Karpas-422 (cell line): ENCODE measurements at regions not wholly inside any gene's neighbourhood (a gene's known extent, or its start where the extent isn't known, plus 50 kb on each side); places are given as distances from the start of the nearest gene placed in this dataset.

ENCODE experiments used
- DNase-seq: peaks from one replicate; pipeline ENCODE4 v3.0.0-alpha.2; 2015
- H2AFZ ChIP-seq: fragments of 200-600 bp; sonication (generic); 2 replicates; pipeline ENCODE4 v1.6.1; 2014; ENCODE audit warnings: antibody characterized with exemption, low read length, mixed read lengths
- H3K27ac ChIP-seq: fragments of 200-600 bp; sonication (generic); 2 replicates; pipeline ENCODE4 v1.5.1; 2014; ENCODE audit warnings: mild to moderate bottlenecking, low read length, moderate library complexity
- H3K27me3 ChIP-seq: fragments of 200-600 bp; sonication (generic); 2 replicates; pipeline ENCODE4 v1.6.1; 2014; ENCODE audit warnings: low read length, mixed read lengths
- H3K36me3 ChIP-seq: fragments of 200-600 bp; sonication (generic); 2 replicates; pipeline ENCODE4 v1.6.1; 2014; ENCODE audit warnings: low read length, mixed read lengths; ENCODE audit not compliant: insufficient read depth
- H3K4me1 ChIP-seq: fragments of 200-600 bp; sonication (generic); 2 replicates; pipeline ENCODE4 v1.6.1; 2014; ENCODE audit warnings: mild to moderate bottlenecking, low read length, mixed read lengths
- H3K4me2 ChIP-seq: fragments of 200-600 bp; sonication (generic); 2 replicates; pipeline ENCODE4 v1.6.1; 2014; ENCODE audit warnings: low read length, low read depth, mild to moderate bottlenecking; ENCODE audit not compliant: poor library complexity, severe bottlenecking
- H3K4me3 ChIP-seq: fragments of 200-600 bp; sonication (generic); 2 replicates; pipeline ENCODE4 v1.5.1; 2014; ENCODE audit warnings: mild to moderate bottlenecking, antibody characterized with exemption, low read length, mixed read lengths
- H3K79me2 ChIP-seq: fragments of 200-600 bp; sonication (generic); 2 replicates; pipeline ENCODE4 v1.6.1; 2014; ENCODE audit warnings: mild to moderate bottlenecking, low read length, mixed read lengths
- H3K9ac ChIP-seq: fragments of 200-600 bp; sonication (generic); 2 replicates; pipeline ENCODE4 v1.6.0; 2014; ENCODE audit warnings: low read length
- H3K9me2 ChIP-seq: fragments of 200-600 bp; sonication (generic), shearing (Covaris generic); replicated peaks from 2 replicates; pipeline ENCODE4 v1.6.0; 2014; ENCODE audit warnings: mild to moderate bottlenecking, low read length, moderate library complexity; ENCODE audit not compliant: insufficient read depth
- H3K9me3 ChIP-seq: fragments of 300-700, 200-600 bp; sonication (generic); 2 replicates; pipeline ENCODE4 v1.6.1; 2014; ENCODE audit warnings: low read length, mixed read lengths
- H4K20me1 ChIP-seq: fragments of 200-600 bp; sonication (generic); 2 replicates; pipeline ENCODE4 v1.6.1; 2014; ENCODE audit warnings: mild to moderate bottlenecking, antibody characterized with exemption, low read length, low read depth; ENCODE audit not compliant: insufficient read depth

- no peaks in the 10 kb centered on the region for H3K4me1 ChIP-seq
- H4K20me1 ChIP-seq = no peaks in the 10 kb centered on the region
- no peak for DNase-seq
- H3K9me3 ChIP-seq = 0 out of 2 replicates have a peak, but pooled peaks cover under 1% of the 10 kb centered on the region
- no peak overlapping the region for H3K4me3 ChIP-seq
- H3K36me3 ChIP-seq = no peaks in the 10 kb centered on the region
- no peak overlapping the region for H3K9ac ChIP-seq
- no peak overlapping the region for H3K27ac ChIP-seq
- H3K27me3 ChIP-seq = no peaks in the 10 kb centered on the region
- no peaks in the 10 kb centered on the region for H3K79me2 ChIP-seq
- no peaks in the 10 kb centered on the region for H3K9me2 ChIP-seq
- H3K4me2 ChIP-seq = no peak overlapping the region
- H2AFZ ChIP-seq = no peak overlapping the region
These were observed 73.0 kb downstream of the RTL6 start for GRCh38 chr22:44424867-44425693.

DNA sequence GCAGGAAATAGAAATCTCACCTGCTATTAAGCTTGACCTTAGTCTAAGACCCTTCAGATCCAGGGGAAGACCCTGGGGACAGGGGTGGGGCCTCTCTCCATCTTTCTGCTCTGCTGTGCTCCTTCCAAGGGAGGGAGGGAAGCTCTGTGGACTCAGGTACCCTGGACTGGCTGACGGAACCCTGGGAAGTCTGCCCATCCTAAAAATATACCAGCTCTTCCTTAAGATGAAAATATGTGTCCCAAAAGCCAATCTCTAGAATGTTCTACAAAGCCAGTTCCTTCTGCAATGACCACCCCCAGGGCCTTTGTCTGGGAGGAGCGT lies 73.7 kb downstream of the RTL6 start:
- H2AFZ ChIP-seq = no peak overlapping the region
- DNase-seq = no peak

GRCh38 chr22:44423556-44424358 lies 74.3 kb downstream of the RTL6 start:
- H4K20me1 ChIP-seq = no peaks in the 10 kb centered on the region
- DNase-seq = no peak
- no peaks in the 10 kb centered on the region for H3K79me2 ChIP-seq
- H3K36me3 ChIP-seq = no peaks in the 10 kb centered on the region
- H3K4me3 ChIP-seq = no peak overlapping the region
- H3K27ac ChIP-seq = no peak overlapping the region
- H3K27me3 ChIP-seq = 0 out of 2 replicates have a peak, but pooled peaks cover 1% of the 10 kb centered on the region
- no peaks in the 10 kb centered on the region for H3K4me1 ChIP-seq
- no peak overlapping the region for H3K4me2 ChIP-seq
- H3K9ac ChIP-seq = no peak overlapping the region
- peaks cover 5% of the 10 kb centered on the region; the same call in 1 of the 2 replicates for H3K9me3 ChIP-seq
- H2AFZ ChIP-seq = no peak overlapping the region
- no peaks in the 10 kb centered on the region for H3K9me2 ChIP-seq

More for the DNA sequence above, 73.7 kb downstream of the RTL6 start:
- Histone ChIP-seq H3K9ac (no peak overlapping the region), H3K9me3 (0 out of 2 replicates have a peak, but pooled peaks cover 5% of the 10 kb centered on the region), H3K4me1 (no peaks in the 10 kb centered on the region), H3K79me2 (no peaks in the 10 kb centered on the region), H3K4me3 (no peak overlapping the region), H3K9me2 (no peaks in the 10 kb centered on the region), H3K27me3 (no peaks in the 10 kb centered on the region), H3K27ac (no peak overlapping the region), H3K4me2 (no peak overlapping the region), H3K36me3 (no peaks in the 10 kb centered on the region), H4K20me1 (no peaks in the 10 kb centered on the region)

DNA sequence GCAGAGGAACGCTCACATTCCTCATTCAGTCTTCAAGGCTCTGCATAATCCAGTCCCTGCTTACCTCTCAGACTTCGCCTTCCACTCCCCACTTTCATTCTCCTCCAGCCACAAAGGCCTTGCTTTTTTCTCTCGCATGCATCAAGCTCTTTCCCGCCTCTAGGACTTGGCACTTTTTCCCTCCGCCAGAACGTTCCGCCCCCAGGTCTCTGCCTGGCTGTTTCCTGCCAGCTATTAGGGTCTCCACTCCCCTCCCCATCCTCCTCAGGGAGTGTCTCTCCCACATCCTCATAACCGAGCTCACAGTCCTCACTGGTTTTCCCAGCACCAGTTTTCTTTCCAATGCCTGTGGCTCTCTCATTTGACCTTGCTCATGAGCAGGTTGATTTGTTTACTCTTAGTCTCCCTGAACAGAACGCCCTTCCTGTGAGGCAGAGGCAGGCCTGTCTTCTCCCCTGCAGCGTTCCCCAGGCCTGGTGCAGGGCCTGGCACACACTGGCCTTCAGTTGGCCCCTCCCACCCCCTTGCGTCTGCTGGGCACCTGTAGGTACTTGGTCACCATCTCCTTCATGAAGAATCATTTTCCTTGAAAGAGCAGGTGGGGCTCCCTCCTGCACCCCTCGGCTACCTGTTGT lies 75.2 kb downstream of the RTL6 start:
- DNase-seq = no peak
- no peak overlapping the region for H3K27ac ChIP-seq
- no peak overlapping the region for H2AFZ ChIP-seq
- H3K9ac ChIP-seq = no peak overlapping the region
- no peaks in the 10 kb centered on the region for H3K79me2 ChIP-seq
- H4K20me1 ChIP-seq = no peaks in the 10 kb centered on the region
- no peak overlapping the region for H3K4me3 ChIP-seq
- H3K9me2 ChIP-seq = no peaks in the 10 kb centered on the region
- H3K4me1 ChIP-seq = no peaks in the 10 kb centered on the region
- no peaks in the 10 kb centered on the region for H3K36me3 ChIP-seq
- peaks cover 5% of the 10 kb centered on the region; the same call in 1 of the 2 replicates for H3K9me3 ChIP-seq
- no peak overlapping the region for H3K4me2 ChIP-seq
- 0 out of 2 replicates have a peak, but pooled peaks cover 3% of the 10 kb centered on the region for H3K27me3 ChIP-seq

- Histone ChIP-seq H2AFZ (no peak overlapping the region), H3K79me2 (no peaks in the 10 kb centered on the region), H3K9ac (no peak overlapping the region), H4K20me1 (no peaks in the 10 kb centered on the region), H3K4me2 (no peak overlapping the region), H3K9me2 (no peaks in the 10 kb centered on the region), H3K4me1 (no peaks in the 10 kb centered on the region), H3K4me3 (no peak overlapping the region), H3K36me3 (no peaks in the 10 kb centered on the region), H3K9me3 (peaks cover 5% of the 10 kb centered on the region; the same call in 1 of the 2 replicates), H3K27me3 (0 out of 2 replicates have a peak, but pooled peaks cover 3% of the 10 kb centered on the region), H3K27ac (no peak overlapping the region)
- no peak for DNase-seq
These were observed 78.6 kb downstream of the RTL6 start for GRCh38 chr22:44419429-44419828.

GRCh38 chr22:44413211-44413610 lies 84.8 kb downstream of the RTL6 start:
- no peaks in the 10 kb centered on the region for H3K36me3 ChIP-seq
- no peaks in the 10 kb centered on the region for H3K79me2 ChIP-seq
- no peaks in the 10 kb centered on the region for H3K27me3 ChIP-seq
- no peaks in the 10 kb centered on the region for H3K9me2 ChIP-seq
- H3K27ac ChIP-seq = no peak overlapping the region
- no peaks in the 10 kb centered on the region for H3K4me1 ChIP-seq
- DNase-seq = no peak
- no peak overlapping the region for H3K4me3 ChIP-seq
- H3K9ac ChIP-seq = no peak overlapping the region
- H2AFZ ChIP-seq = no peak overlapping the region
- H4K20me1 ChIP-seq = no peaks in the 10 kb centered on the region
- no peak overlapping the region for H3K4me2 ChIP-seq
- no peaks in the 10 kb centered on the region for H3K9me3 ChIP-seq

DNA sequence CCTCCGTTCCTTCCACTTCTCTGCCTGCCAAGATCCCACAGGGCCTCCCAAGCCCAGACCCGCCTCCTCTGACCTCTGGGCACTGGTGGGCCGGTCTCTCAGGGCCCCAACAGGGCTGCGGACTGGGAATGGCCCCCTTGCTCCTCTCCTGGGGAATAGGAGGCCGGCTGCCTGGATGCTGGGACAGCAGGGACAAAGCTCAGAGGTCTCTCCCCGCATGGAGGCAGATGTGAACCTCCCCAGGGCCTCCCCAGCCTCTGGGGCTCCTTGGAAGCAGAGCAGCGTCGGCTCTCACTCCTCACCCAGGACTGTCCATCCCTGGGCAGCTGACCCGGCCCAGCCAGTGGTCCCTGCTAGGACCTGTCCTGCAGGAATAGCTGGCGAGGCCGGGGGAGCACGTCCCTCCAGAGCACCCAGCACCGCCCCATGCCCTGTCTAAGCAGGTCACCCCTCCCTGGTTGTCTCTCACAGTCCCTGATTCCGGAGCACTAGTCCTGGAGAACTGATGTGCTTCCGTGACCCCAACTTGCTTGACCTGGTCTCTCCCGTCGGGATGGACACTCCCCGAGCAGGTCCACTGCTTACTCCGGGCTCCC lies 85.8 kb downstream of the RTL6 start:
- Histone ChIP-seq H3K9me3 (no peaks in the 10 kb centered on the region), H4K20me1 (no peaks in the 10 kb centered on the region), H2AFZ (no peak overlapping the region), H3K4me1 (no peaks in the 10 kb centered on the region), H3K4me2 (no peak overlapping the region), H3K9me2 (no peaks in the 10 kb centered on the region), H3K79me2 (no peaks in the 10 kb centered on the region), H3K27me3 (no peaks in the 10 kb centered on the region), H3K4me3 (no peak overlapping the region), H3K36me3 (no peaks in the 10 kb centered on the region), H3K9ac (no peak overlapping the region), H3K27ac (no peak overlapping the region)
- DNase-seq = no peak
